ENCODE measurements at regions not wholly inside any gene's neighbourhood (a gene's known extent, or its start where the extent isn't known, plus 50 kb on each side); places are given as distances from the start of the nearest gene placed in this dataset.

GRCh38 chr14:53793790-53794505, 162.7 kb downstream of the BMP4 start:
- no peak for TF ChIP-seq CTCF (IDR thresholded peaks at IDR 0.05)
- TF ChIP-seq POLR2A (IDR thresholded peaks at IDR 0.05), result no peak

Data from testis (tissue), 2 donors.